ENCODE measurements at regions not wholly inside any gene's neighbourhood (a gene's known extent, or its start where the extent isn't known, plus 50 kb on each side); places are given as distances from the start of the nearest gene placed in this dataset.

DNA sequence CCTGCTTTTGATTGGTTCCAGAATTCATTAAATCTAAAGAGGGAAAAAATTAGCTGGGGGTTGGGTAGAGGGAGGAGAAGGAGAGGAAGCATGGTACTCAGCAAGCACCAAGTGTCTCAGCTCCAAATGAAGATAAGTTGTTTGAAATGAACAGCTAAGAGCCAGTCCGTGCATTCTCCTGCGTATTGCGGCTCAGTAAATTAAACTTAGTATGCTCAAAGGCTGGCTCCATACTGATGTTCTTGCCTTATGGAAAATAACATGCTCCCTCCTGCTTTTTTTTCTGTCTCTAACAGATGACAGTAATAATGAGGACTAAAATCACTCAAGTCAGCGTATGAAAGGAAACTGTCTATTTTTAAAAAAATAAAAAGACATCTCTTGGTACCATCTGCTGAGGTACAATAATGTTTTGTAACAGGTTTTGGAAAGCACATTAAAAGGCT lies 161.0 kb downstream of the SPATA31D1 start:
- TF ChIP-seq, protein P1, sequence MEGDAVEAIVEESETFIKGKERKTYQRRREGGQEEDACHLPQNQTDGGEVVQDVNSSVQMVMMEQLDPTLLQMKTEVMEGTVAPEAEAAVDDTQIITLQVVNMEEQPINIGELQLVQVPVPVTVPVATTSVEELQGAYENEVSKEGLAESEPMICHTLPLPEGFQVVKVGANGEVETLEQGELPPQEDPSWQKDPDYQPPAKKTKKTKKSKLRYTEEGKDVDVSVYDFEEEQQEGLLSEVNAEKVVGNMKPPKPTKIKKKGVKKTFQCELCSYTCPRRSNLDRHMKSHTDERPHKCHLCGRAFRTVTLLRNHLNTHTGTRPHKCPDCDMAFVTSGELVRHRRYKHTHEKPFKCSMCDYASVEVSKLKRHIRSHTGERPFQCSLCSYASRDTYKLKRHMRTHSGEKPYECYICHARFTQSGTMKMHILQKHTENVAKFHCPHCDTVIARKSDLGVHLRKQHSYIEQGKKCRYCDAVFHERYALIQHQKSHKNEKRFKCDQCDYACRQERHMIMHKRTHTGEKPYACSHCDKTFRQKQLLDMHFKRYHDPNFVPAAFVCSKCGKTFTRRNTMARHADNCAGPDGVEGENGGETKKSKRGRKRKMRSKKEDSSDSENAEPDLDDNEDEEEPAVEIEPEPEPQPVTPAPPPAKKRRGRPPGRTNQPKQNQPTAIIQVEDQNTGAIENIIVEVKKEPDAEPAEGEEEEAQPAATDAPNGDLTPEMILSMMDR (IDR thresholded peaks at IDR 0.05; ENCODE audit: extremely low read depth, missing control alignments) = no peak
- no peak for DNase-seq (ENCODE audit: low spot score)

DNA sequence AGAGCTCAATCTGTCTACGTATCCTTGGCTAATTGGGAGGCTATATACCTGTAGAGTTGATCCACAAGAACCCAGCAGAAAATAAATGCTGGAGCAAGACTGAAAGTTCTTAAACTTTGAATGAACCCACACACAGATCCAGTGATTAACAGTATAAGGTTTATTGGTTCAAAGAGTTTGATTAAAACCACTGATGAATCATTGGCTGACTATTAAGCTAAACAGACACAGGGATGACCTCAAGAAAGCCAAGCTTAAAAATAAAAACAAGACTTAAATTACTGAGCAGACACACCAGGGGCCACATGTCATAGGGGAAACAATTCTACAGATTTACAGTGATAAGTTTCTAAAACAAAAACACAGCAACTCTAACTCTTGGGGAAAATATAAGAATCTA lies 163.6 kb downstream of the SPATA31D1 start:
- TF ChIP-seq, protein P1 (IDR thresholded peaks at IDR 0.05; ENCODE audit: extremely low read depth, missing control alignments) = no peak

GRCh38 chr9:82153032-82153431 lies 164.5 kb downstream of the SPATA31D1 start:
- DNase-seq (ENCODE audit: low spot score) = no peak
- TF ChIP-seq, protein P1 (IDR thresholded peaks at IDR 0.05; ENCODE audit: extremely low read depth, missing control alignments) = no peak

More for the DNA sequence above, 163.6 kb downstream of the SPATA31D1 start:
- DNase-seq (ENCODE audit: low spot score) = no peak

DNA sequence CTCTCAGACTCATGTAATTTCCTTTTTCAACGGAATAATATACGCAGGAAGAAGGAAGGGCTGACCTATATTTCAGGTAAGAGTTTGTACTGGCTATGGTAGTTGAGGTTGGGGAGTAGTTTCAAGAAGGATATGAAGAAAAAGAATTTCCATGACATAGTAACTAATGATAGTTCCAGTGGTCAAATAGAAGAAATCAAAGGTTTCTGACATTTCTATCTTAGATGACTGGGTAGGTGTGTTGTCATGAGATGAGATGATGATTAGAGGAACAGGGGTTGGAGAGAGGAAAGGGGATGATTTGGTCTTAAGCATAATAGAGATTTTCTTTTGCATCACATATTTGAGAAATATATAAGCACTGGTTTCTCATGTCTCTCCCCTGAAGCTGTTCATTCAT lies 166.0 kb downstream of the SPATA31D1 start:
- TF ChIP-seq, protein P1 (IDR thresholded peaks at IDR 0.05; ENCODE audit: extremely low read depth, missing control alignments) = no peak
- no peak for DNase-seq (ENCODE audit: low spot score)

DNA sequence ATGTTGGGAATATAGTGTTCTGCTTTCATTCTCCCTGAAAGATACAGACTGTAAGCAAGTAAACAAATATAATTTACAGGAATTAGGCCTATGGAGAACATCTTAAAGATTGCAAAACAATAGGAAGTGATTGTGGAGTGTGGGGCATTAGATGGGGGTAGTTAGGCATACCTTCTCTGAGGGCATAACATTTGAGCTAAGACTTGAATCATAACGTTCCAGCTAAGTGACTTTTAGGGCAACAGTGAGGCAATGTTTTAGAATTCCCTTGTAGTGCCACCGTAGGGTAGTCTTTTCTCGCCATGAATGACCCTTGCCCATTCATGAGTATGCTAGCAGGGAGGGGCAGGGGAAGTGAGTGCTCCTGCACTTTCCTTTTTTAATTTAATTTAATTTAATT lies 173.3 kb downstream of the SPATA31D1 start:
- no peak for DNase-seq (ENCODE audit: low spot score)
- TF ChIP-seq, protein P1 (IDR thresholded peaks at IDR 0.05; ENCODE audit: extremely low read depth, missing control alignments) = no peak

DNA sequence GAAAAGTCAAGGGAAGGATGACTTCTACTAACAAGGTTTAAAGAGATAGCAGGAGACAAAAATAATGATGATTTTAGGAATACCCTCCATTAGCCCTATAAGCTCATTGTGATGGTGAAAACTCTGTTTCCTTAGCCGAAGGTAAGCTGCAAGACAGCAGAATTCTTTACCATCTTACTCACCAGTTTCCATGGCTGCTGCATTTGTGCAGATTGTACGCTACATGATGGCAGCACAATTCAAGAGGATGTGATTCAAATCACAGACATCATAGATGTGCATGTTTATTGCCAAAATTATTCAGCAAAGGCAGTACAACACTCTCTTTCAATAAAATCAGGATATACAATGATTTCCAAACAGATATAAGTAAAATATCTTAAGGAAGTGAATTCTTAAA lies 175.6 kb downstream of the SPATA31D1 start:
- TF ChIP-seq, protein P1 (IDR thresholded peaks at IDR 0.05; ENCODE audit: extremely low read depth, missing control alignments) = no peak
- no peak for DNase-seq (ENCODE audit: low spot score)

- DNase-seq (ENCODE audit: low spot score) = no peak
- TF ChIP-seq, protein P1 (IDR thresholded peaks at IDR 0.05; ENCODE audit: extremely low read depth, missing control alignments) = no peak
These were observed 178.7 kb downstream of the SPATA31D1 start for GRCh38 chr9:82167296-82167695.

Measured in GM20000 (cell line).